ENCODE measurements at regions not wholly inside any gene's neighbourhood (a gene's known extent, or its start where the extent isn't known, plus 50 kb on each side); places are given as distances from the start of the nearest gene placed in this dataset.
"Not testable (repeated sequence)": the region's sequence is repeated elsewhere in the genome, so short reads cannot be mapped to it uniquely, and the experiment has no call there.

DNA sequence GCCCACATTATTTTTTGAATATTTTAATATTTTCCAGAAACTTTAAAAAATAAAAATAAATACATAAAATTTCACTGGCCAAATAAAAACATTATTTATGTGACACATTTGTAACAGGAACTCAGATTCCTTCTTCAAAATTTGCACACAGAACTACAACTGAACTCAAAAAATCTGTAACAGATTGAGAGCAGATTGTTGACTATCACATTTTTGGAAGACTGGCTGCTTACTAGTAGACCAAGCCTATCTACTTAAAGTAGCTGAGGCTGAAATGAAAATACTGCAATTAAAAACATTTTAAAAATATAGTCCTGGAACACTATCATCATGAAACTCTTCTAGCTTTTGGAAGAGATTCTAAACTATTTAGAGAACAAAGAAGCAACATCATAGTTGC, 203.9 kb downstream of the SH3BGRL start:
- H3K27ac Mint-ChIP-seq = no peak overlapping the region
- no peaks in the 10 kb centered on the region for H3K4me1 Mint-ChIP-seq
- H3K9me3 Mint-ChIP-seq = no peaks in the 10 kb centered on the region
- no peak for ATAC-seq
- TF ChIP-seq, protein P1, sequence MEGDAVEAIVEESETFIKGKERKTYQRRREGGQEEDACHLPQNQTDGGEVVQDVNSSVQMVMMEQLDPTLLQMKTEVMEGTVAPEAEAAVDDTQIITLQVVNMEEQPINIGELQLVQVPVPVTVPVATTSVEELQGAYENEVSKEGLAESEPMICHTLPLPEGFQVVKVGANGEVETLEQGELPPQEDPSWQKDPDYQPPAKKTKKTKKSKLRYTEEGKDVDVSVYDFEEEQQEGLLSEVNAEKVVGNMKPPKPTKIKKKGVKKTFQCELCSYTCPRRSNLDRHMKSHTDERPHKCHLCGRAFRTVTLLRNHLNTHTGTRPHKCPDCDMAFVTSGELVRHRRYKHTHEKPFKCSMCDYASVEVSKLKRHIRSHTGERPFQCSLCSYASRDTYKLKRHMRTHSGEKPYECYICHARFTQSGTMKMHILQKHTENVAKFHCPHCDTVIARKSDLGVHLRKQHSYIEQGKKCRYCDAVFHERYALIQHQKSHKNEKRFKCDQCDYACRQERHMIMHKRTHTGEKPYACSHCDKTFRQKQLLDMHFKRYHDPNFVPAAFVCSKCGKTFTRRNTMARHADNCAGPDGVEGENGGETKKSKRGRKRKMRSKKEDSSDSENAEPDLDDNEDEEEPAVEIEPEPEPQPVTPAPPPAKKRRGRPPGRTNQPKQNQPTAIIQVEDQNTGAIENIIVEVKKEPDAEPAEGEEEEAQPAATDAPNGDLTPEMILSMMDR (IDR thresholded peaks at IDR 0.05) = no peak
- Histone ChIP-seq H3K36me3 (ENCODE audit: control insufficient read depth, insufficient read depth, low read length) (no peaks in the 10 kb centered on the region), H3K4me3 (ENCODE audit: low read length) (no peak overlapping the region), H3K9me3 (ENCODE audit: control insufficient read depth, insufficient read depth, low read length) (no peaks in the 10 kb centered on the region), H3K27ac (ENCODE audit: low read length) (no peak overlapping the region), H3K27me3 (ENCODE audit: control insufficient read depth, insufficient read depth, low read length) (no peaks in the 10 kb centered on the region), H3K4me1 (ENCODE audit: control insufficient read depth, insufficient read depth, low read length) (no peaks in the 10 kb centered on the region)
- intact Hi-C loops (cut with micrococcal nuclease) = no loop called here
- no peak overlapping the region for H3K4me3 Mint-ChIP-seq
- peaks cover 0 to 6% of the 10 kb centered on the region in 2 donors for H3K27me3 Mint-ChIP-seq (ENCODE audit: low read depth in 2 of 2)
- no peak for DNase-seq
- H3K36me3 Mint-ChIP-seq = no peaks in the 10 kb centered on the region

DNA sequence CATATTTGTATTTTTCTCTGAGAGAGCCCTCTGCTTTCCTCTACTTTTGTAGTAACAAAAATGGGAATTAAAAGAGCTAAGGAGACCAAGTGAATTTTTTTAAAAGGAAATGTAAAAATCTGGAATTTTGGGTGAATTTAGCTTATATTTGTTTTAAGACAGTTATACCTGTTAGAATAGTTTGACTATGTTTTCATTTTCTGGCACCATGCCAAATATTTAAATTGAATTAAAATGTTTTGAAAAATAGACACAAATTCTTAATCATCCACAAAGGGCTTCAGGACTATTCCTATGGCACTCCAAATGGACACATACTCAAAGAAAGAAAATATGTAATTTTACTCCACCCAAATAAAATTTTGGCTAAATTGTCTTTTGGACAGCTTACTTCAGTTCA, 209.6 kb downstream of the SH3BGRL start:
- Mint-ChIP-seq H3K9me3 (no peaks in the 10 kb centered on the region), H3K27ac (no peak overlapping the region), H3K4me1 (no peaks in the 10 kb centered on the region), H3K36me3 (no peaks in the 10 kb centered on the region), H3K27me3 (ENCODE audit: low read depth in 2 of 2) (no peaks in the 10 kb centered on the region), H3K4me3 (no peak overlapping the region)
- no peaks in the 10 kb centered on the region for H3K4me1 ChIP-seq (ENCODE audit: control insufficient read depth, insufficient read depth, low read length)
- no peaks in the 10 kb centered on the region for H3K27me3 ChIP-seq (ENCODE audit: control insufficient read depth, insufficient read depth, low read length)
- no peaks in the 10 kb centered on the region for H3K36me3 ChIP-seq (ENCODE audit: control insufficient read depth, insufficient read depth, low read length)
- no peak overlapping the region for H3K27ac ChIP-seq (ENCODE audit: low read length)
- DNase-seq (no peak), ATAC-seq (no peak)
- TF ChIP-seq, protein P1 (IDR thresholded peaks at IDR 0.05) = no peak
- intact Hi-C loops (cut with micrococcal nuclease) = no loop called here
- no peak overlapping the region for H3K4me3 ChIP-seq (ENCODE audit: low read length)
- no peaks in the 10 kb centered on the region for H3K9me3 ChIP-seq (ENCODE audit: control insufficient read depth, insufficient read depth, low read length)

DNA sequence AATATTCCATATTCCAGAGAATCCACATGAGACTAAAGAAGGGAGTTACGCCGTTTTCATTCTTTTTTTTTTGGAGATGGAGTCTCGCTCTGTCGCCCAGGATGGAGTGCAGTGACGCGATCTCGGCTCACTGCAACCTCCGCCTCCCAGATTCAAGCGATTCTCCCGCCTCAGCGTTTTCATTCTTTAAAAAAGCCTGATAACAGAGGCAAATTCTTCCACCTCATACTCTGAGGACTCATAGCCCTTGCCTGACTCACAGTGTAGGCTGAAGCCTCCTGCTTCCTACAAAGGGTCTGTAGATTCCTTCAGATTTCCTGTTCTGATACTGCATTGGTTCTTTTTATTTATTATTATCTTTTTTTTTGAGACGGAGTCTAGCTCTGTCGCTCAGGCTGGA, 210.5 kb downstream of the SH3BGRL start:
- TF ChIP-seq, protein P1 (IDR thresholded peaks at IDR 0.05) = no peak
- DNase-seq = no peak
- no peaks in the 10 kb centered on the region for H3K27me3 Mint-ChIP-seq (ENCODE audit: low read depth in 2 of 2)
- no peaks in the 10 kb centered on the region for H3K4me1 Mint-ChIP-seq
- Histone ChIP-seq H3K4me3 (ENCODE audit: low read length) (no peak overlapping the region), H3K36me3 (ENCODE audit: control insufficient read depth, insufficient read depth, low read length) (no peaks in the 10 kb centered on the region), H3K27me3 (ENCODE audit: control insufficient read depth, insufficient read depth, low read length) (no peaks in the 10 kb centered on the region), H3K4me1 (ENCODE audit: control insufficient read depth, insufficient read depth, low read length) (no peaks in the 10 kb centered on the region), H3K9me3 (ENCODE audit: control insufficient read depth, insufficient read depth, low read length) (no peaks in the 10 kb centered on the region), H3K27ac (ENCODE audit: low read length) (no peak overlapping the region)
- no peaks in the 10 kb centered on the region for H3K36me3 Mint-ChIP-seq
- no peak overlapping the region for H3K4me3 Mint-ChIP-seq
- H3K9me3 Mint-ChIP-seq = no peaks in the 10 kb centered on the region
- WGBS (ENCODE audit: insufficient coverage) = 97% methylated on average over 13 of the region's 13 CpGs
- H3K27ac Mint-ChIP-seq = no peak overlapping the region
- intact Hi-C loops (cut with micrococcal nuclease) = no loop called here
- ATAC-seq = no peak

DNA sequence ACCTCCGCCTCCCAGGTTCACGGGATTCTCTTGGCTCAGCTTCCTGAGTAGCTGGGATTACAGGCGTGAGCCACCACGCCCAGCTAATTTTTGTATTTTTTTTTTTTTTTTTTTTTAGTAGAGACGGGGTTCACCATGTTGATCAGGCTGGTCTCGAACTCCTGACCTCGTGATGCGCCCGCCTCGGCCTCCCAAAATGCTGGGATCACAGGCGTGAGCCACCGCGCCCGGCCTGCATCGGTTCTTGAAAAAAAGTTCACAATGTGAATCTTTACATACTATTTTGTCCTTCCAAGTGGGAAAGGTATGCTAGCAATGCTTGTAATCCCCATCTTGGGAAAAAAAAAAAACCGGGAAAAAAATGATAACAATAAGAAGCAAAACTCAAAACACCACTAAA, 211.0 kb downstream of the SH3BGRL start:
- H3K4me1 ChIP-seq (ENCODE audit: control insufficient read depth, insufficient read depth, low read length); ATAC-seq; H3K36me3 Mint-ChIP-seq; H3K9me3 Mint-ChIP-seq; H3K9me3 ChIP-seq (ENCODE audit: control insufficient read depth, insufficient read depth, low read length); H3K27ac ChIP-seq (ENCODE audit: low read length); H3K27me3 ChIP-seq (ENCODE audit: control insufficient read depth, insufficient read depth, low read length); H3K4me1 Mint-ChIP-seq; H3K4me3 Mint-ChIP-seq; H3K4me3 ChIP-seq (ENCODE audit: low read length); intact Hi-C loops (cut with micrococcal nuclease); DNase-seq; H3K27me3 Mint-ChIP-seq (ENCODE audit: low read depth in 2 of 2); H3K36me3 ChIP-seq (ENCODE audit: control insufficient read depth, insufficient read depth, low read length); H3K27ac Mint-ChIP-seq: not testable (repeated sequence)
- WGBS (ENCODE audit: insufficient coverage) = 93% methylated on average over 13 of the region's 16 CpGs
